Esophagus muscularis mucosa (tissue), 4 donors: ENCODE measurements at regions not wholly inside any gene's neighbourhood (a gene's known extent, or its start where the extent isn't known, plus 50 kb on each side); places are given as distances from the start of the nearest gene placed in this dataset.

ENCODE experiments used
- DNase-seq: peaks from one replicate; pipeline ENCODE4 v3.0.0-alpha.2; 2017; ENCODE audit errors: extremely low spot score
- H3K27ac ChIP-seq, 4 donors: fragments of 200-600 bp; sonication (generic); replicated peaks in 1 of 4; 1 replicate in 3 of 4; 2 replicates in 1 of 4; pipeline ENCODE4 v1.5.1; 2016 to 2019; ENCODE audit warnings: mild to moderate bottlenecking in 1 of 4
- H3K27me3 ChIP-seq, 4 donors: fragments of 200-600 bp; sonication (generic); one replicate each; pipeline versions ENCODE4 v1.5.1 to v1.6.0; 2016 to 2019
- H3K36me3 ChIP-seq, 4 donors: fragments of 200-600 bp; sonication (generic); one replicate each; pipeline ENCODE4 v1.5.1; 2016 to 2019
- H3K4me1 ChIP-seq, 4 donors: fragments of 200-600 bp; sonication (generic); one replicate each; pipeline ENCODE4 v1.5.1; 2016 to 2019
- H3K4me3 ChIP-seq, 4 donors: fragments of 200-600 bp; sonication (generic); 1 replicate in 2 of 4; 2 replicates in 2 of 4; pipeline ENCODE4 v1.5.1; 2016 to 2019; ENCODE audit warnings: mild to moderate bottlenecking in 4 of 4, moderate library complexity in 1 of 4
- H3K9me3 ChIP-seq, 4 donors: fragments of 200-600 bp; sonication (generic); 1 replicate in 3 of 4; 2 replicates in 1 of 4; pipeline ENCODE4 v1.5.1; 2016 to 2019
- CTCF ChIP-seq, 3 experiments: fragments of 200-600 bp in 2 of 3; fragments of 450-650 bp in 1 of 3; sonication (generic) in 2 of 3; IDR thresholded peaks; one replicate each; pipeline ENCODE4 v1.5.1; 2017 to 2019; ENCODE audit warnings: antibody characterized with exemption in 3 of 3, mild to moderate bottlenecking in 2 of 3, moderate library complexity in 1 of 3
- EP300 ChIP-seq: sonication (generic); formaldehyde crosslinking; IDR thresholded peaks from one replicate; pipeline ENCODE4 v1.6.1; 2017; ENCODE audit warnings: antibody characterized with exemption
- POLR2A ChIP-seq: fragments of 450-650 bp; IDR thresholded peaks from one replicate; pipeline ENCODE4 v1.6.1; 2017; ENCODE audit warnings: antibody characterized with exemption, moderate library complexity, mild to moderate bottlenecking, low read depth
- POLR2AphosphoS5 ChIP-seq, 2 donors: sonication (generic); formaldehyde crosslinking; IDR thresholded peaks; one replicate each; pipeline ENCODE4 v1.6.1; 2017; ENCODE audit warnings: antibody characterized with exemption in 2 of 2
- WGBS: methylation state at CpG from one replicate; pipeline ENCODE4 v1.1.5; 2018; 5-methylcytosine and 5-hydroxymethylcytosine counted together
- intact Hi-C: fragments of 100-400 bp; cut with DNase I; formaldehyde crosslinking; loops from one replicate; pipeline ENCODE4 v1.15.1; 2023

GRCh38 chr5:104444656-104445055 is 882.1 kb upstream of the NUDT12 start:
- no peaks in the 10 kb centered on the region for H3K36me3 ChIP-seq
- no peaks in the 10 kb centered on the region for H3K27me3 ChIP-seq
- no peak for DNase-seq
- H3K4me3 ChIP-seq, result no peak overlapping the region
- 89% methylated on average over 5 of the region's 5 CpGs for WGBS
- no peak overlapping the region for H3K27ac ChIP-seq
- no peak for TF ChIP-seq EP300
- no peak for TF ChIP-seq CTCF (IDR thresholded peaks at IDR 0.05)
- no peak for TF ChIP-seq POLR2A
- TF ChIP-seq POLR2AphosphoS5 (IDR thresholded peaks at IDR 0.05), result no peak
- intact Hi-C loops, result no loop called here
- no peaks in the 10 kb centered on the region for H3K9me3 ChIP-seq
- no peaks in the 10 kb centered on the region for H3K4me1 ChIP-seq

- Histone ChIP-seq H3K36me3 (no peaks in the 10 kb centered on the region), H3K27ac (no peak overlapping the region), H3K27me3 (no peaks in the 10 kb centered on the region), H3K9me3 (no peaks in the 10 kb centered on the region), H3K4me1 (no peaks in the 10 kb centered on the region), H3K4me3 (no peak overlapping the region)
- TF ChIP-seq CTCF (IDR thresholded peaks at IDR 0.05), result no peak
- no peak for TF ChIP-seq POLR2A
- TF ChIP-seq EP300, result no peak
- TF ChIP-seq POLR2AphosphoS5 (IDR thresholded peaks at IDR 0.05), result no peak
- 99% methylated on average over 19 of the region's 19 CpGs for WGBS
- no peak for DNase-seq
- intact Hi-C loops, result no loop called here
Observed at GRCh38 chr5:104443706-104444105, 881.1 kb upstream of the NUDT12 start.

- Histone ChIP-seq H3K9me3 (no peaks in the 10 kb centered on the region), H3K4me3 (no peak overlapping the region), H3K27me3 (no peaks in the 10 kb centered on the region), H3K27ac (no peak overlapping the region), H3K36me3 (no peaks in the 10 kb centered on the region), H3K4me1 (no peaks in the 10 kb centered on the region)
- no peak for DNase-seq
- intact Hi-C loops, result no loop called here
- TF ChIP-seq CTCF (IDR thresholded peaks at IDR 0.05), result no peak
- TF ChIP-seq POLR2A, result no peak
- WGBS, result 79% methylated on average over 4 of the region's 4 CpGs
Observed at GRCh38 chr5:104431981-104432380, 869.4 kb upstream of the NUDT12 start.

GRCh38 chr5:104431002-104431620 is 868.5 kb upstream of the NUDT12 start:
- Histone ChIP-seq H3K9me3 (no peaks in the 10 kb centered on the region), H3K27ac (no peak overlapping the region), H3K4me3 (no peak overlapping the region), H3K4me1 (no peaks in the 10 kb centered on the region), H3K36me3 (no peaks in the 10 kb centered on the region), H3K27me3 (no peaks in the 10 kb centered on the region)
- intact Hi-C loops, result no loop called here
- TF ChIP-seq EP300 (no peak), POLR2AphosphoS5 (IDR thresholded peaks at IDR 0.05) (no peak), POLR2A (no peak), CTCF (IDR thresholded peaks at IDR 0.05) (no peak)
- 58% methylated on average over 4 of the region's 4 CpGs for WGBS
- DNase-seq, result no peak

GRCh38 chr5:104429911-104430310 is 867.3 kb upstream of the NUDT12 start:
- no peak for DNase-seq
- Histone ChIP-seq H3K27me3 (no peaks in the 10 kb centered on the region), H3K4me1 (no peaks in the 10 kb centered on the region), H3K4me3 (no peak overlapping the region), H3K27ac (no peak overlapping the region), H3K36me3 (no peaks in the 10 kb centered on the region), H3K9me3 (no peaks in the 10 kb centered on the region)
- intact Hi-C loops, result no loop called here
- 73% methylated on average over 1 of the region's 1 CpG for WGBS
- TF ChIP-seq POLR2A (no peak), EP300 (no peak), POLR2AphosphoS5 (IDR thresholded peaks at IDR 0.05) (no peak), CTCF (IDR thresholded peaks at IDR 0.05) (no peak)
